Tibial nerve (tissue), 4 donors: ENCODE measurements at regions not wholly inside any gene's neighbourhood (a gene's known extent, or its start where the extent isn't known, plus 50 kb on each side); places are given as distances from the start of the nearest gene placed in this dataset.

Experiments used
- DNase-seq, 2 donors: peaks; one replicate each; pipeline ENCODE4 v3.0.0-alpha.2; 2019; ENCODE audit warnings: low spot score in 2 of 2
- H3K27ac ChIP-seq, 4 donors: fragments of 200-600 bp; sonication (generic) in 3 of 4; one replicate each; pipeline ENCODE4 v1.5.1; 2017 to 2019; ENCODE audit warnings: mild to moderate bottlenecking in 1 of 4
- H3K27me3 ChIP-seq, 2 donors: fragments of 200-600 bp; sonication (generic) in 1 of 2; one replicate each; pipeline versions ENCODE4 v1.5.1 to v1.6.0; 2017 to 2019
- H3K36me3 ChIP-seq, 3 donors: fragments of 200-600 bp; sonication (generic); one replicate each; pipeline ENCODE4 v1.5.1; 2018 to 2019
- H3K4me1 ChIP-seq, 4 donors: fragments of 200-600 bp; sonication (generic) in 3 of 4; one replicate each; pipeline ENCODE4 v1.5.1; 2017 to 2019
- H3K4me3 ChIP-seq, 4 donors: fragments of 200-600 bp; sonication (generic) in 3 of 4; one replicate each; pipeline ENCODE4 v1.5.1; 2017 to 2019; ENCODE audit warnings: mild to moderate bottlenecking in 1 of 4, moderate library complexity in 1 of 4
- H3K9me3 ChIP-seq, 4 donors: fragments of 200-600 bp; sonication (generic) in 3 of 4; one replicate each; pipeline ENCODE4 v1.5.1; 2017 to 2019
- CTCF ChIP-seq, 5 experiments: fragments of 200-600 bp in 3 of 5; fragments of 450-650 bp in 2 of 5; sonication (generic) in 3 of 5; IDR thresholded peaks; one replicate each; pipeline ENCODE4 v1.5.1; 2016 to 2019; ENCODE audit warnings: antibody characterized with exemption in 5 of 5, mild to moderate bottlenecking in 3 of 5, moderate library complexity in 2 of 5
- EP300 ChIP-seq, 2 donors: sonication (generic); formaldehyde crosslinking; IDR thresholded peaks; one replicate each; pipeline ENCODE4 v1.6.1; 2017; ENCODE audit warnings: antibody characterized with exemption in 2 of 2, mild to moderate bottlenecking in 1 of 2
- POLR2A ChIP-seq, 2 donors: fragments of 450-650 bp; IDR thresholded peaks; one replicate each; pipeline ENCODE4 v1.6.1; 2017; ENCODE audit warnings: antibody characterized with exemption in 2 of 2, mild to moderate bottlenecking in 2 of 2, moderate library complexity in 2 of 2
- WGBS, 2 donors: methylation state at CpG; one replicate each; pipeline ENCODE4 v1.1.5; 2018; 5-methylcytosine and 5-hydroxymethylcytosine counted together

- no peak for TF ChIP-seq CTCF (IDR thresholded peaks at IDR 0.05)
- TF ChIP-seq POLR2A (IDR thresholded peaks at IDR 0.05) = no peak
- no peak for TF ChIP-seq EP300 (IDR thresholded peaks at IDR 0.05)
- Histone ChIP-seq H3K9me3 (no peaks in the 10 kb centered on the region), H3K4me3 (no peak overlapping the region), H3K27ac (no peak overlapping the region), H3K27me3 (no peaks in the 10 kb centered on the region), H3K36me3 (no peaks in the 10 kb centered on the region), H3K4me1 (no peaks in the 10 kb centered on the region)
- 90 to 93% methylated on average over 3 of the region's 3 CpGs for WGBS, 2 donors
- no peak for DNase-seq
Observed at GRCh38 chr5:148717668-148718067, 63.3 kb upstream of the HTR4 start.

- H3K27ac ChIP-seq = no peak overlapping the region
- H3K4me1 ChIP-seq = no peaks in the 10 kb centered on the region
- no peak for DNase-seq
- H3K9me3 ChIP-seq = no peaks in the 10 kb centered on the region
- WGBS, 2 donors = 22 to 44% methylated on average over 3 of the region's 3 CpGs
- H3K36me3 ChIP-seq = no peaks in the 10 kb centered on the region
- TF ChIP-seq EP300 (IDR thresholded peaks at IDR 0.05) = no peak
- no peak for TF ChIP-seq POLR2A (IDR thresholded peaks at IDR 0.05)
- no peak for TF ChIP-seq CTCF (IDR thresholded peaks at IDR 0.05)
- no peak overlapping the region for H3K4me3 ChIP-seq
- no peaks in the 10 kb centered on the region for H3K27me3 ChIP-seq
Observed at GRCh38 chr5:148719605-148720004, 65.3 kb upstream of the HTR4 start.

GRCh38 chr5:148720257-148720656, 65.9 kb upstream of the HTR4 start:
- Histone ChIP-seq H3K4me3 (no peak overlapping the region), H3K27ac (no peak overlapping the region), H3K4me1 (no peaks in the 10 kb centered on the region), H3K27me3 (no peaks in the 10 kb centered on the region), H3K36me3 (no peaks in the 10 kb centered on the region), H3K9me3 (no peaks in the 10 kb centered on the region)
- TF ChIP-seq POLR2A (IDR thresholded peaks at IDR 0.05) (no peak), CTCF (IDR thresholded peaks at IDR 0.05) (no peak), EP300 (IDR thresholded peaks at IDR 0.05) (no peak)
- DNase-seq = no peak

- no peaks in the 10 kb centered on the region for H3K27me3 ChIP-seq
- no peak overlapping the region for H3K4me3 ChIP-seq
- H3K9me3 ChIP-seq = no peaks in the 10 kb centered on the region
- no peaks in the 10 kb centered on the region for H3K36me3 ChIP-seq
- TF ChIP-seq POLR2A (IDR thresholded peaks at IDR 0.05) = no peak
- no peak for TF ChIP-seq EP300 (IDR thresholded peaks at IDR 0.05)
- TF ChIP-seq CTCF (IDR thresholded peaks at IDR 0.05) = no peak
- H3K27ac ChIP-seq = no peak overlapping the region
- H3K4me1 ChIP-seq = no peaks in the 10 kb centered on the region
- no peak for DNase-seq
Observed at GRCh38 chr5:148723143-148723542, 68.8 kb upstream of the HTR4 start.

GRCh38 chr5:148725675-148726074, 71.3 kb upstream of the HTR4 start:
- Histone ChIP-seq H3K4me1 (peaks cover 0 to 7% (median 0%) of the 10 kb centered on the region in 4 donors), H3K9me3 (no peaks in the 10 kb centered on the region), H3K4me3 (no peak overlapping the region), H3K27ac (no peak overlapping the region), H3K27me3 (no peaks in the 10 kb centered on the region), H3K36me3 (no peaks in the 10 kb centered on the region)
- no peak for DNase-seq
- WGBS, 2 donors = 72 to 79% methylated on average over 6 of the region's 6 CpGs
- no peak for TF ChIP-seq CTCF (IDR thresholded peaks at IDR 0.05)
- TF ChIP-seq EP300 (IDR thresholded peaks at IDR 0.05) = no peak
- TF ChIP-seq POLR2A (IDR thresholded peaks at IDR 0.05) = no peak
